ENCODE measurements at regions not wholly inside any gene's neighbourhood (a gene's known extent, or its start where the extent isn't known, plus 50 kb on each side); places are given as distances from the start of the nearest gene placed in this dataset.

GRCh38 chr6:44762496-44762895, 375.0 kb downstream of the CDC5L start:
- CTCF ChIA-PET = no interaction called here
- ATAC-seq (ENCODE audit: poor library complexity) = no peak

DNA sequence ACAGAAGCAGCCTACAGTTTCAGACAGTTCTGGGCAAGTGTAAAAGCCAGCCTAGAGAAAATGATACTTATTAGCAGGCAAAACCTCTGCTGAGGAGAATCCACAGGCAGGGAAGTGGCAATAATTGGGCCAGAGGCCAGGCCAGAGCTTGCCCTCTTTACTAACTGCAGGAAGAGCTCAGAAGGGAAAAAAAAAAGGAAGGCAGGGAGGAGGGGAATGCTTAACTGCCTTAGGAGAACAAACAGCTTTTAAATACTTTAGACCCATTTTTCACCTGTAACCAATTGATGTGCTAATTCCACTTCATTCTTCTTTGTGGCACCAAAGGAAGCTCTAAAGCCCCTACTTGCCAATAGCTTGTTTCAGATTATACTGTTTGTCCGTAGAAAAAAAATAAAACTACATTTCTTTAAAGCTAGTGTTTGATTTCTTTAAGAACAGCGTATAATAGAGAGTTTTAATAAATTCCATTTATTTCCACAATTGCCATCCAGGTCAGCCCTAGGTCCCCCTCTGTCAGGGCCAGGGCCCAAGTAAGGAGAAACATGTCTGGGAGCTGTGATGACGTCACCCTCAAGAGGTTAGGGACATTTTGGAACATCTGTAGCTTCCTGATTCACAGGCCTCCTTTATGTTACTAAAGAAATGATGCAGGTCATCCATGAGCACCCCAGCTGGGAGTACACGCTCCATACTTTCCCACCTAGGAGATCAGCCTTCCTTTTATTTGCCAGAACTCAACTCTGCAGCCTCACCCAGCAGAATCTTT, 384.3 kb downstream of the CDC5L start:
- peaks cover 4% of the 10 kb centered on the region for H3K27me3 Mint-ChIP-seq
- H3K4me3 Mint-ChIP-seq = no peak overlapping the region
- intact Hi-C loops (cut with DNase I, micrococcal nuclease) = no loop called here
- no peaks in the 10 kb centered on the region for H3K36me3 ChIP-seq (ENCODE audit: insufficient read depth, low read length)
- no peak for TF ChIP-seq CTCF (IDR thresholded peaks at IDR 0.05)
- peaks cover 12% of the 10 kb centered on the region for H3K4me1 Mint-ChIP-seq (ENCODE audit: low read depth)
- no peaks in the 10 kb centered on the region for H3K27me3 ChIP-seq (ENCODE audit: control insufficient read depth in 1 of 2, insufficient read depth in 2 of 2, low read length in 2 of 2)
- DNase-seq (no peak), ATAC-seq (ENCODE audit: poor library complexity) (no peak)
- no peaks in the 10 kb centered on the region for H3K9me3 ChIP-seq (ENCODE audit: control insufficient read depth in 1 of 2, insufficient read depth in 1 of 2, low read length in 2 of 2)
- H3K27ac ChIP-seq (ENCODE audit: low read depth in 1 of 2, low read length in 2 of 2) = no peak overlapping the region
- CTCF ChIA-PET = no interaction called here
- H3K4me1 ChIP-seq (ENCODE audit: insufficient read depth, low read length) = no peaks in the 10 kb centered on the region
- H3K9me3 Mint-ChIP-seq = no peaks in the 10 kb centered on the region
- H3K36me3 Mint-ChIP-seq (ENCODE audit: low read depth) = no peaks in the 10 kb centered on the region
- H3K27ac Mint-ChIP-seq = no peak overlapping the region
- H3K4me3 ChIP-seq (ENCODE audit: low read length) = no peak overlapping the region
- POLR2A ChIA-PET = no interaction called here

More at GRCh38 chr6:44762496-44762895, 375.0 kb downstream of the CDC5L start:
- Histone ChIP-seq H3K4me1 (ENCODE audit: insufficient read depth, low read length) (no peaks in the 10 kb centered on the region), H3K9me3 (ENCODE audit: control insufficient read depth in 1 of 2, insufficient read depth in 1 of 2, low read length in 2 of 2) (peaks cover 13 to 22% of the 10 kb centered on the region in 2 experiments), H3K27me3 (ENCODE audit: control insufficient read depth in 1 of 2, insufficient read depth in 2 of 2, low read length in 2 of 2) (no peaks in the 10 kb centered on the region), H3K36me3 (ENCODE audit: insufficient read depth, low read length) (no peaks in the 10 kb centered on the region), H3K27ac (ENCODE audit: low read depth in 1 of 2, low read length in 2 of 2) (no peak overlapping the region), H3K4me3 (ENCODE audit: low read length) (no peak overlapping the region)
- Mint-ChIP-seq H3K27me3 (no peaks in the 10 kb centered on the region), H3K4me1 (ENCODE audit: low read depth) (no peaks in the 10 kb centered on the region), H3K36me3 (ENCODE audit: low read depth) (peaks cover 20% of the 10 kb centered on the region), H3K4me3 (no peak overlapping the region), H3K27ac (no peak overlapping the region), H3K9me3 (peaks cover 3% of the 10 kb centered on the region)
- POLR2A ChIA-PET = no interaction called here
- TF ChIP-seq CTCF (IDR thresholded peaks at IDR 0.05) = no peak
- no peak for DNase-seq
- intact Hi-C loops (cut with DNase I, micrococcal nuclease) = no loop called here

- CTCF ChIA-PET = no interaction called here
- peaks cover 3% of the 10 kb centered on the region for H3K27me3 Mint-ChIP-seq
- no peaks in the 10 kb centered on the region for H3K36me3 Mint-ChIP-seq (ENCODE audit: low read depth)
- Histone ChIP-seq H3K9me3 (ENCODE audit: control insufficient read depth in 1 of 2, insufficient read depth in 1 of 2, low read length in 2 of 2) (no peaks in the 10 kb centered on the region), H3K4me1 (ENCODE audit: insufficient read depth, low read length) (no peaks in the 10 kb centered on the region), H3K4me3 (ENCODE audit: low read length) (no peak overlapping the region), H3K36me3 (ENCODE audit: insufficient read depth, low read length) (no peaks in the 10 kb centered on the region), H3K27me3 (ENCODE audit: control insufficient read depth in 1 of 2, insufficient read depth in 2 of 2, low read length in 2 of 2) (no peaks in the 10 kb centered on the region), H3K27ac (ENCODE audit: low read depth in 1 of 2, low read length in 2 of 2) (no peak overlapping the region)
- no peak for TF ChIP-seq CTCF (IDR thresholded peaks at IDR 0.05)
- peaks cover 12% of the 10 kb centered on the region for H3K4me1 Mint-ChIP-seq (ENCODE audit: low read depth)
- no peak overlapping the region for H3K27ac Mint-ChIP-seq
- DNase-seq (no peak), ATAC-seq (ENCODE audit: poor library complexity) (no peak)
- intact Hi-C loops (cut with DNase I, micrococcal nuclease) = no loop called here
- no peaks in the 10 kb centered on the region for H3K9me3 Mint-ChIP-seq
- no peak overlapping the region for H3K4me3 Mint-ChIP-seq
- POLR2A ChIA-PET = no interaction called here
Observed at GRCh38 chr6:44772838-44773237, 385.3 kb downstream of the CDC5L start.
